ENCODE measurements at regions not wholly inside any gene's neighbourhood (a gene's known extent, or its start where the extent isn't known, plus 50 kb on each side); places are given as distances from the start of the nearest gene placed in this dataset.

- TF ChIP-seq TAF1 (IDR thresholded peaks at IDR 0.05; ENCODE audit: low read depth) (no peak), RAD21 (IDR thresholded peaks at IDR 0.05; ENCODE audit: low read depth) (no peak), CREB1 (IDR thresholded peaks at IDR 0.05; ENCODE audit: low read depth) (no peak), CEBPB (IDR thresholded peaks at IDR 0.05) (no peak), EGR1 (IDR thresholded peaks at IDR 0.05) (no peak), TCF12 (IDR thresholded peaks at IDR 0.05; ENCODE audit: low read depth) (no peak), YY1 (IDR thresholded peaks at IDR 0.05; ENCODE audit: low read depth) (no peak), USF1 (IDR thresholded peaks at IDR 0.05) (no peak), FOXM1 (IDR thresholded peaks at IDR 0.05; ENCODE audit: borderline replicate concordance, low read depth) (no peak), TEAD4 (IDR thresholded peaks at IDR 0.05) (no peak), EP300 (IDR thresholded peaks at IDR 0.05; ENCODE audit: borderline replicate concordance) (no peak), NFIC (IDR thresholded peaks at IDR 0.05) (no peak), ZBTB7A (IDR thresholded peaks at IDR 0.05; ENCODE audit: low read depth) (no peak)
- TF ChIP-seq, protein P1, sequence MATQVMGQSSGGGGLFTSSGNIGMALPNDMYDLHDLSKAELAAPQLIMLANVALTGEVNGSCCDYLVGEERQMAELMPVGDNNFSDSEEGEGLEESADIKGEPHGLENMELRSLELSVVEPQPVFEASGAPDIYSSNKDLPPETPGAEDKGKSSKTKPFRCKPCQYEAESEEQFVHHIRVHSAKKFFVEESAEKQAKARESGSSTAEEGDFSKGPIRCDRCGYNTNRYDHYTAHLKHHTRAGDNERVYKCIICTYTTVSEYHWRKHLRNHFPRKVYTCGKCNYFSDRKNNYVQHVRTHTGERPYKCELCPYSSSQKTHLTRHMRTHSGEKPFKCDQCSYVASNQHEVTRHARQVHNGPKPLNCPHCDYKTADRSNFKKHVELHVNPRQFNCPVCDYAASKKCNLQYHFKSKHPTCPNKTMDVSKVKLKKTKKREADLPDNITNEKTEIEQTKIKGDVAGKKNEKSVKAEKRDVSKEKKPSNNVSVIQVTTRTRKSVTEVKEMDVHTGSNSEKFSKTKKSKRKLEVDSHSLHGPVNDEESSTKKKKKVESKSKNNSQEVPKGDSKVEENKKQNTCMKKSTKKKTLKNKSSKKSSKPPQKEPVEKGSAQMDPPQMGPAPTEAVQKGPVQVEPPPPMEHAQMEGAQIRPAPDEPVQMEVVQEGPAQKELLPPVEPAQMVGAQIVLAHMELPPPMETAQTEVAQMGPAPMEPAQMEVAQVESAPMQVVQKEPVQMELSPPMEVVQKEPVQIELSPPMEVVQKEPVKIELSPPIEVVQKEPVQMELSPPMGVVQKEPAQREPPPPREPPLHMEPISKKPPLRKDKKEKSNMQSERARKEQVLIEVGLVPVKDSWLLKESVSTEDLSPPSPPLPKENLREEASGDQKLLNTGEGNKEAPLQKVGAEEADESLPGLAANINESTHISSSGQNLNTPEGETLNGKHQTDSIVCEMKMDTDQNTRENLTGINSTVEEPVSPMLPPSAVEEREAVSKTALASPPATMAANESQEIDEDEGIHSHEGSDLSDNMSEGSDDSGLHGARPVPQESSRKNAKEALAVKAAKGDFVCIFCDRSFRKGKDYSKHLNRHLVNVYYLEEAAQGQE (IDR thresholded peaks at IDR 0.05; ENCODE audit: low read depth): no peak
- TF ChIP-seq, protein P2, sequence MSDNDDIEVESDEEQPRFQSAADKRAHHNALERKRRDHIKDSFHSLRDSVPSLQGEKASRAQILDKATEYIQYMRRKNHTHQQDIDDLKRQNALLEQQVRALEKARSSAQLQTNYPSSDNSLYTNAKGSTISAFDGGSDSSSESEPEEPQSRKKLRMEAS (IDR thresholded peaks at IDR 0.05): no peak
Measured at GRCh38 chr13:30559274-30559673, 58.4 kb upstream of the USPL1 start.

GRCh38 chr13:30560212-30560611 is 57.5 kb upstream of the USPL1 start:
- TF ChIP-seq, protein P2 (IDR thresholded peaks at IDR 0.05): no peak
- TF ChIP-seq, protein P1 (IDR thresholded peaks at IDR 0.05; ENCODE audit: low read depth): no peak
- TF ChIP-seq FOXM1 (IDR thresholded peaks at IDR 0.05; ENCODE audit: borderline replicate concordance, low read depth): no peak
- no peak for TF ChIP-seq CREB1 (IDR thresholded peaks at IDR 0.05; ENCODE audit: low read depth)
- no peak for TF ChIP-seq EP300 (IDR thresholded peaks at IDR 0.05; ENCODE audit: borderline replicate concordance)
- TF ChIP-seq ZBTB7A (IDR thresholded peaks at IDR 0.05; ENCODE audit: low read depth): no peak
- TF ChIP-seq TEAD4 (IDR thresholded peaks at IDR 0.05): no peak
- TF ChIP-seq YY1 (IDR thresholded peaks at IDR 0.05; ENCODE audit: low read depth): no peak
- TF ChIP-seq EGR1 (IDR thresholded peaks at IDR 0.05): no peak
- no peak for TF ChIP-seq CEBPB (IDR thresholded peaks at IDR 0.05)
- TF ChIP-seq USF1 (IDR thresholded peaks at IDR 0.05): no peak
- no peak for TF ChIP-seq TAF1 (IDR thresholded peaks at IDR 0.05; ENCODE audit: low read depth)
- no peak for TF ChIP-seq TCF12 (IDR thresholded peaks at IDR 0.05; ENCODE audit: low read depth)
- no peak for TF ChIP-seq NFIC (IDR thresholded peaks at IDR 0.05)
- TF ChIP-seq RAD21 (IDR thresholded peaks at IDR 0.05; ENCODE audit: low read depth): no peak

DNA sequence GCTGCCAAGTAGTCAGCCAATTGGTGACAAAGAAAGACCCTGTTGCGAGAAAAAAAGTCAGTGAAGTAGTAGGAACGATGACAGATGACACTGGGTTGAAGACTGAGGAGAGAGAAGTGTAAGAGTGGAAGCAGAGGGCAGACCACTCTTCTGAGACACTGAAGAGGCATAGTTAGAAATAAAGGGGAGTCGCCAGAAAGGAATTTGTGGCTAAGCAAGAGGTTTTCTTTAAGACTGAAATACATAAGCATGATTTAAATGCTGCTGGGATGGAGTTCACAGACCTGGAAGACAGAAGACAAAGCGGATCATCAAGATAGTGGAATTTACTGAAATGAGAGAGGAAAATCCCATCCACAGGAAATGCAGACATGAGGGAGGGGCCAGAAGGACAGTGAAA is 56.2 kb upstream of the USPL1 start:
- no peak for TF ChIP-seq RAD21 (IDR thresholded peaks at IDR 0.05; ENCODE audit: low read depth)
- no peak for TF ChIP-seq NFIC (IDR thresholded peaks at IDR 0.05)
- TF ChIP-seq YY1 (IDR thresholded peaks at IDR 0.05; ENCODE audit: low read depth): no peak
- TF ChIP-seq EP300 (IDR thresholded peaks at IDR 0.05; ENCODE audit: borderline replicate concordance): no peak
- no peak for TF ChIP-seq CEBPB (IDR thresholded peaks at IDR 0.05)
- TF ChIP-seq CREB1 (IDR thresholded peaks at IDR 0.05; ENCODE audit: low read depth): no peak

- no peak for TF ChIP-seq EP300 (IDR thresholded peaks at IDR 0.05; ENCODE audit: borderline replicate concordance)
- no peak for TF ChIP-seq NFIC (IDR thresholded peaks at IDR 0.05)
- no peak for TF ChIP-seq FOXM1 (IDR thresholded peaks at IDR 0.05; ENCODE audit: borderline replicate concordance, low read depth)
- TF ChIP-seq USF1 (IDR thresholded peaks at IDR 0.05): no peak
- TF ChIP-seq, protein P2 (IDR thresholded peaks at IDR 0.05): no peak
- no peak for TF ChIP-seq TCF12 (IDR thresholded peaks at IDR 0.05; ENCODE audit: low read depth)
- TF ChIP-seq, protein P1 (IDR thresholded peaks at IDR 0.05; ENCODE audit: low read depth): no peak
- no peak for TF ChIP-seq CREB1 (IDR thresholded peaks at IDR 0.05; ENCODE audit: low read depth)
- TF ChIP-seq TAF1 (IDR thresholded peaks at IDR 0.05; ENCODE audit: low read depth): no peak
- TF ChIP-seq RAD21 (IDR thresholded peaks at IDR 0.05; ENCODE audit: low read depth): no peak
Measured at GRCh38 chr13:30564489-30564888, 53.2 kb upstream of the USPL1 start.

Data from Ishikawa (cell line).